ENCODE measurements at regions not wholly inside any gene's neighbourhood (a gene's known extent, or its start where the extent isn't known, plus 50 kb on each side); places are given as distances from the start of the nearest gene placed in this dataset.
A peak's percentile ranks its signal among the peaks of the same experiment; 100 is the strongest.

DNA sequence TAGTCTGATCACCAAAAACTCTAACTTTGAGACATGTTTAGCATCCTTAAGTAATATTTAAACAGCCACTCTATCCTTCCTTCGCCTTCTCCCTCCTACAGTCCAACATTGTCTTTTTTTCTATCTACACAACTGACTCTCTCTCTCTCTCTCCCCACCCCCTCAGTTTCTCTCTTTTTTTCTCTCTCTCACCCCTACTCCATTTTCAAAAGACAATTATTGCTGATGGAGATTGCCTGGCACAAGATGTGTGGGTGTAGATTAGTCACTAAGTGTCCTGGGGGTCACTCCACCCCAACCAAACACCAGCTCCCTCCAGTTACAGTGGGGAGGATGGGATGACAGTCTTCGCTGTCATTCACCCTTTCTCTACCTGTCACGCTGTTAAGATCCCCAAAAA, 94.5 kb upstream of the NFIA start:
- H3K4me3 ChIP-seq (ENCODE audit: low read length), result no peak overlapping the region
- intact Hi-C loops (cut with micrococcal nuclease), result loop anchor here in 1 of 2 donors (10.0 kb wide), 1 partner anchor 657 kb away; no protein-coding TSS in a partner anchor
- ATAC-seq (no peak), DNase-seq (no peak)
- CTCF ChIA-PET, result no interaction called here
- Mint-ChIP-seq H3K9me3 (peaks cover 0 to 2% (median 0%) of the 10 kb centered on the region in 11 donors), H3K36me3 (no peaks in the 10 kb centered on the region), H3K27ac (no peak overlapping the region), H3K4me3 (peak overlapping the region in 1 of 10 donors; percentile 43), H3K4me1 (peaks cover 0 to 2% (median 0%) of the 10 kb centered on the region in 7 donors), H3K27me3 (peaks cover 0 to 3% (median 0%) of the 10 kb centered on the region in 5 donors)
- no peaks in the 10 kb centered on the region for H3K27me3 ChIP-seq (ENCODE audit: control insufficient read depth in 2 of 2, insufficient read depth in 2 of 2, low read length in 2 of 2)
- no peak overlapping the region for H3K27ac ChIP-seq (ENCODE audit: low read depth, low read length)
- H3K36me3 ChIP-seq (ENCODE audit: control insufficient read depth in 2 of 3, insufficient read depth in 3 of 3, low read length in 3 of 3), result no peaks in the 10 kb centered on the region
- no peaks in the 10 kb centered on the region for H3K4me1 ChIP-seq (ENCODE audit: control insufficient read depth in 2 of 2, insufficient read depth in 2 of 2, low read length in 2 of 2)
- no peaks in the 10 kb centered on the region for H3K9me3 ChIP-seq (ENCODE audit: control insufficient read depth in 2 of 3, low read length in 3 of 3)
- POLR2A ChIA-PET, result no interaction called here

- no peaks in the 10 kb centered on the region for H3K36me3 Mint-ChIP-seq
- no peaks in the 10 kb centered on the region for H3K4me1 ChIP-seq (ENCODE audit: control insufficient read depth in 2 of 2, insufficient read depth in 2 of 2, low read length in 2 of 2)
- no peaks in the 10 kb centered on the region for H3K9me3 Mint-ChIP-seq
- H3K4me3 ChIP-seq (ENCODE audit: low read length), result no peak overlapping the region
- peaks cover 0 to 6% (median 0%) of the 10 kb centered on the region in 5 donors for H3K27me3 Mint-ChIP-seq
- ChIA-PET CTCF (no interaction called here), POLR2A (no interaction called here)
- H3K4me3 Mint-ChIP-seq, result no peak overlapping the region
- intact Hi-C loops (cut with micrococcal nuclease), result loop anchor here in 1 of 2 donors (10.0 kb wide), 1 partner anchor 661 kb away; no protein-coding TSS in a partner anchor
- ATAC-seq (no peak), DNase-seq (no peak)
- peaks cover 0 to 2% (median 0%) of the 10 kb centered on the region in 7 donors for H3K4me1 Mint-ChIP-seq
- H3K36me3 ChIP-seq (ENCODE audit: control insufficient read depth in 2 of 3, insufficient read depth in 3 of 3, low read length in 3 of 3), result no peaks in the 10 kb centered on the region
- no peaks in the 10 kb centered on the region for H3K27me3 ChIP-seq (ENCODE audit: control insufficient read depth in 2 of 2, insufficient read depth in 2 of 2, low read length in 2 of 2)
- no peaks in the 10 kb centered on the region for H3K9me3 ChIP-seq (ENCODE audit: control insufficient read depth in 2 of 3, low read length in 3 of 3)
- H3K27ac Mint-ChIP-seq, result no peak overlapping the region
- no peak overlapping the region for H3K27ac ChIP-seq (ENCODE audit: low read depth, low read length)
Measured at GRCh38 chr1:60984062-60984799, 98.1 kb upstream of the NFIA start.

GRCh38 chr1:60983701-60984061, 98.7 kb upstream of the NFIA start:
- H3K27me3 ChIP-seq (ENCODE audit: control insufficient read depth in 2 of 2, insufficient read depth in 2 of 2, low read length in 2 of 2), result no peaks in the 10 kb centered on the region
- H3K4me1 ChIP-seq (ENCODE audit: control insufficient read depth in 2 of 2, insufficient read depth in 2 of 2, low read length in 2 of 2), result no peaks in the 10 kb centered on the region
- H3K27ac ChIP-seq (ENCODE audit: low read depth, low read length), result no peak overlapping the region
- ChIA-PET CTCF (no interaction called here), POLR2A (no interaction called here)
- ATAC-seq, result no peak
- H3K36me3 Mint-ChIP-seq, result no peaks in the 10 kb centered on the region
- intact Hi-C loops (cut with micrococcal nuclease), result loop anchor here in 1 of 2 donors (10.0 kb wide), 1 partner anchor 661 kb away; no protein-coding TSS in a partner anchor
- no peak overlapping the region for H3K4me3 ChIP-seq (ENCODE audit: low read length)
- H3K27ac Mint-ChIP-seq, result no peak overlapping the region
- peaks cover 0 to 7% (median 0%) of the 10 kb centered on the region in 5 donors for H3K27me3 Mint-ChIP-seq
- H3K4me1 Mint-ChIP-seq, result peaks cover 0 to 2% (median 0%) of the 10 kb centered on the region in 7 donors
- H3K9me3 ChIP-seq (ENCODE audit: control insufficient read depth in 2 of 3, low read length in 3 of 3), result no peaks in the 10 kb centered on the region
- no peak overlapping the region for H3K4me3 Mint-ChIP-seq
- H3K36me3 ChIP-seq (ENCODE audit: control insufficient read depth in 2 of 3, insufficient read depth in 3 of 3, low read length in 3 of 3), result no peaks in the 10 kb centered on the region
- no peaks in the 10 kb centered on the region for H3K9me3 Mint-ChIP-seq
- DNase-seq, result no peak

GRCh38 chr1:60982539-60982938, 99.8 kb upstream of the NFIA start:
- peaks cover 0 to 7% (median 0%) of the 10 kb centered on the region in 5 donors for H3K27me3 Mint-ChIP-seq
- no peaks in the 10 kb centered on the region for H3K9me3 ChIP-seq (ENCODE audit: control insufficient read depth in 2 of 3, low read length in 3 of 3)
- H3K4me3 ChIP-seq (ENCODE audit: low read length), result no peak overlapping the region
- no peaks in the 10 kb centered on the region for H3K4me1 ChIP-seq (ENCODE audit: control insufficient read depth in 2 of 2, insufficient read depth in 2 of 2, low read length in 2 of 2)
- ATAC-seq (no peak), DNase-seq (no peak)
- intact Hi-C loops (cut with micrococcal nuclease), result loop anchor here in 1 of 2 donors (10.0 kb wide), 1 partner anchor 662 kb away; no protein-coding TSS in a partner anchor
- H3K27me3 ChIP-seq (ENCODE audit: control insufficient read depth in 2 of 2, insufficient read depth in 2 of 2, low read length in 2 of 2), result no peaks in the 10 kb centered on the region
- H3K27ac ChIP-seq (ENCODE audit: low read depth, low read length), result no peak overlapping the region
- H3K9me3 Mint-ChIP-seq, result no peaks in the 10 kb centered on the region
- H3K27ac Mint-ChIP-seq, result no peak overlapping the region
- H3K36me3 Mint-ChIP-seq, result no peaks in the 10 kb centered on the region
- ChIA-PET POLR2A (no interaction called here), CTCF (no interaction called here)
- H3K4me3 Mint-ChIP-seq, result no peak overlapping the region
- peaks cover 0 to 2% (median 0%) of the 10 kb centered on the region in 7 donors for H3K4me1 Mint-ChIP-seq
- H3K36me3 ChIP-seq (ENCODE audit: control insufficient read depth in 2 of 3, insufficient read depth in 3 of 3, low read length in 3 of 3), result no peaks in the 10 kb centered on the region

- no peak overlapping the region for H3K27ac ChIP-seq (ENCODE audit: low read depth, low read length)
- H3K36me3 ChIP-seq (ENCODE audit: control insufficient read depth in 2 of 3, insufficient read depth in 3 of 3, low read length in 3 of 3), result no peaks in the 10 kb centered on the region
- no peak overlapping the region for H3K4me3 ChIP-seq (ENCODE audit: low read length)
- Mint-ChIP-seq H3K9me3 (no peaks in the 10 kb centered on the region), H3K36me3 (no peaks in the 10 kb centered on the region), H3K4me1 (peaks cover 0 to 2% (median 0%) of the 10 kb centered on the region in 7 donors), H3K4me3 (no peak overlapping the region), H3K27ac (no peak overlapping the region), H3K27me3 (peaks cover 0 to 7% (median 0%) of the 10 kb centered on the region in 5 donors)
- DNase-seq (no peak), ATAC-seq (no peak)
- H3K4me1 ChIP-seq (ENCODE audit: control insufficient read depth in 2 of 2, insufficient read depth in 2 of 2, low read length in 2 of 2), result no peaks in the 10 kb centered on the region
- no peaks in the 10 kb centered on the region for H3K9me3 ChIP-seq (ENCODE audit: control insufficient read depth in 2 of 3, low read length in 3 of 3)
- CTCF ChIA-PET, result no interaction called here
- intact Hi-C loops (cut with micrococcal nuclease), result loop anchor here in 1 of 2 donors (10.0 kb wide), 1 partner anchor 663 kb away; no protein-coding TSS in a partner anchor
- POLR2A ChIA-PET, result no interaction called here
- no peaks in the 10 kb centered on the region for H3K27me3 ChIP-seq (ENCODE audit: control insufficient read depth in 2 of 2, insufficient read depth in 2 of 2, low read length in 2 of 2)
Measured at GRCh38 chr1:60981357-60981756, 101.0 kb upstream of the NFIA start.

DNA sequence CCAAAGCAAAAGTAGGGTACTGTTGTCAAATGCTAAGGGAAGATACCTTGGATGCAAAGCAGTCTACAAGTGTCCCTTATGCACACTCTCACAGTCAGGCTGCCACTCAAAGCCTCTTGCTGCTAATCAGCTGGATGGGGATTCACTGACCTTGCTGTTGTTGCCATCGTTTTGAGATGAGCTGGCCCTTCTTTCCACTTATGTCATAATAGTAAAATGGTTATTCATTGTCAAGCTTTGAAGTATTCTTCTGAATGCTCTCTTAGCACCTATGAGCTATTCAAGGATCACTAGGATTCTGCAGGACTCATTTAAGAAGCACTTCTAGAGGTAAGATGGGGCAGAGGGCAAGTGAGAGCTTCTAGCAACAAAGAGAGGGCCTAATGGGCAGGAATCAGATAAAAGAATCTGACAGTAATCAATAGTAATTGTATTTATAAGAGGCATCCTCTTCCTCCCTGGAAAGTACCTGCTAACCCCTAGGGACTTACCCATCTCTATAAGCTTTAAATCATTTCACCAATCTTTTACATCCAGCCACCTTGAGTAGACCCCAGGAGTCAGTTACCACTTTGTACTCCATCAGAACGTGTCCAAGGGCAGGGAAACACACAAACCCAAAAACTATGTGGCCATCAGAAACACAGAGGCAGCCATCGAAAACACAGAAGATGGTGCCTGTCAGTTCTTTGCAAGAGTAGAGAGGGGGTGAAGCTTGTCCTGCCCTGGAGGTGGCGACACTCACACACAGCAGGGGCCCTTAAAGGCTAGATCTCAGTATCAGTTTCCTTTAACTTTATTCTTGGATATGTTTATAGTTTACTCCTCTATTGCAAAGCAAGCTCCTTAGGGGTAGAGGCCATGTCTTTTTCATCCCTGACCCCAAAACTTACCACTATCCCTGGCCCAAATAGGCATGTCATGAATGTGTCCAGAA, 103.7 kb upstream of the NFIA start:
- ChIA-PET POLR2A (no interaction called here), CTCF (interaction anchor here (0.6 to 0.9 kb wide), 2 partner anchors 13 to 138 kb away, joined by 3 read pairs; no protein-coding TSS in a partner anchor)
- H3K4me3 ChIP-seq (ENCODE audit: low read length), result no peak overlapping the region
- ATAC-seq (peak; percentile 53), DNase-seq (peak in 6 of 9 donors; percentile 9 to 45 (median 28))
- Mint-ChIP-seq H3K9me3 (no peaks in the 10 kb centered on the region), H3K27ac (no peak overlapping the region), H3K4me3 (no peak overlapping the region), H3K36me3 (no peaks in the 10 kb centered on the region), H3K4me1 (peaks cover 0 to under 1% (median 0%) of the 10 kb centered on the region in 7 donors), H3K27me3 (peaks cover 0 to 9% (median 1%) of the 10 kb centered on the region in 5 donors)
- no peaks in the 10 kb centered on the region for H3K36me3 ChIP-seq (ENCODE audit: control insufficient read depth in 2 of 3, insufficient read depth in 3 of 3, low read length in 3 of 3)
- no peaks in the 10 kb centered on the region for H3K4me1 ChIP-seq (ENCODE audit: control insufficient read depth in 2 of 2, insufficient read depth in 2 of 2, low read length in 2 of 2)
- intact Hi-C loops (cut with micrococcal nuclease), result loop anchor here (1.0 to 2.0 kb wide), 5 partner anchors 64 to 874 kb away; no protein-coding TSS in a partner anchor
- no peaks in the 10 kb centered on the region for H3K9me3 ChIP-seq (ENCODE audit: control insufficient read depth in 2 of 3, low read length in 3 of 3)
- H3K27me3 ChIP-seq (ENCODE audit: control insufficient read depth in 2 of 2, insufficient read depth in 2 of 2, low read length in 2 of 2), result peaks cover 0 to 3% of the 10 kb centered on the region in 2 donors
- no peak overlapping the region for H3K27ac ChIP-seq (ENCODE audit: low read depth, low read length)
